Liver (tissue), 3 donors: ENCODE measurements at regions not wholly inside any gene's neighbourhood (a gene's known extent, or its start where the extent isn't known, plus 50 kb on each side); places are given as distances from the start of the nearest gene placed in this dataset.

ENCODE experiments used
- CTCF ChIP-seq: fragments of 150-350 bp; IDR thresholded peaks from 2 replicates; pipeline ENCODE4 v1.5.1; 2017; ENCODE audit warnings: improper control_type of control experiment, low read depth, low read length; ENCODE audit not compliant: missing input control
- FOXA1 ChIP-seq: IDR thresholded peaks from 2 replicates; pipeline ENCODE4 v1.6.1; 2016; ENCODE audit warnings: antibody characterized with exemption
- JUND ChIP-seq, 2 donors: IDR thresholded peaks; 2 replicates each; pipeline ENCODE4 v1.6.1; 2016; ENCODE audit warnings: antibody characterized with exemption in 2 of 2
- RAD21 ChIP-seq, 2 donors: IDR thresholded peaks; 2 replicates each; pipeline ENCODE4 v1.6.1; 2016; ENCODE audit warnings: antibody characterized with exemption in 2 of 2, mild to moderate bottlenecking in 2 of 2
- REST ChIP-seq: IDR thresholded peaks from 2 replicates; pipeline ENCODE4 v1.6.1; 2016; ENCODE audit warnings: antibody characterized with exemption, mild to moderate bottlenecking
- RXRA ChIP-seq, 2 donors: IDR thresholded peaks; 2 replicates each; pipeline ENCODE4 v1.6.1; 2017 to 2018; ENCODE audit warnings: antibody characterized with exemption in 2 of 2, mild to moderate bottlenecking in 1 of 2
- TAF1 ChIP-seq: conservative IDR thresholded peaks from 2 replicates; pipeline ENCODE4 v1.6.1; 2016; ENCODE audit warnings: antibody characterized with exemption, mild to moderate bottlenecking
- donor health status: healthy.
- donor health status: healthy.

- TF ChIP-seq CTCF (no peak), FOXA1 (no peak), TAF1 (no peak), JUND (IDR thresholded peaks at IDR 0.05) (no peak), REST (no peak), RXRA (IDR thresholded peaks at IDR 0.05) (no peak), RAD21 (IDR thresholded peaks at IDR 0.05) (no peak)
Observed at GRCh38 chr2:155622443-155622842, 710.1 kb downstream of the NR4A2 start.
